Endothelial cell (in vitro differentiated cells): ENCODE measurements at regions not wholly inside any gene's neighbourhood (a gene's known extent, or its start where the extent isn't known, plus 50 kb on each side); places are given as distances from the start of the nearest gene placed in this dataset. TPM values are rescaled to one million over a fixed set of nuclear protein-coding genes. Genes with fewer than 3 reads are reported as not detected.

Experiments
- DNase-seq: peaks from one replicate; pipeline ENCODE4 v3.0.0; 2021; ENCODE audit warnings: low spot score
- H3K27ac Mint-ChIP-seq: one replicate; pipeline ENCODE4 v1.8.0; 2021; ENCODE audit warnings: mixed read lengths, inconsistent platforms; ENCODE audit not compliant: unreplicated experiment
- H3K27me3 Mint-ChIP-seq: one replicate; pipeline ENCODE4 v1.8.0; 2021; ENCODE audit warnings: mild to moderate bottlenecking, moderate library complexity, mixed read lengths, inconsistent platforms; ENCODE audit not compliant: unreplicated experiment
- H3K36me3 Mint-ChIP-seq: one replicate; pipeline ENCODE4 v1.8.0; 2021; ENCODE audit warnings: mild to moderate bottlenecking, low read depth, mixed read lengths, inconsistent platforms; ENCODE audit not compliant: unreplicated experiment
- H3K4me1 Mint-ChIP-seq: one replicate; pipeline ENCODE4 v1.8.0; 2021; ENCODE audit warnings: mild to moderate bottlenecking, mixed read lengths, inconsistent platforms; ENCODE audit not compliant: unreplicated experiment
- H3K4me3 Mint-ChIP-seq: one replicate; pipeline ENCODE4 v1.8.0; 2021; ENCODE audit warnings: mild to moderate bottlenecking, mixed read lengths, inconsistent platforms; ENCODE audit not compliant: unreplicated experiment
- H3K9me3 Mint-ChIP-seq: one replicate; pipeline ENCODE4 v1.8.0; 2021; ENCODE audit warnings: mixed read lengths, inconsistent platforms; ENCODE audit not compliant: unreplicated experiment
- microRNA-seq: library from miRNA; unstranded; fragments of <30 nt; microRNA quantifications from one replicate; pipeline ENCODE4, GENCODE V29; 2020; ENCODE audit not compliant: unreplicated experiment
- TF ChIP-seq, protein P1 (sequence below): fragments of 200-600 bp; sonication (generic); IDR thresholded peaks from one replicate; pipeline ENCODE4 v1.5.0; 2021; ENCODE audit warnings: antibody characterized with exemption; ENCODE audit not compliant: unreplicated experiment

DNA sequence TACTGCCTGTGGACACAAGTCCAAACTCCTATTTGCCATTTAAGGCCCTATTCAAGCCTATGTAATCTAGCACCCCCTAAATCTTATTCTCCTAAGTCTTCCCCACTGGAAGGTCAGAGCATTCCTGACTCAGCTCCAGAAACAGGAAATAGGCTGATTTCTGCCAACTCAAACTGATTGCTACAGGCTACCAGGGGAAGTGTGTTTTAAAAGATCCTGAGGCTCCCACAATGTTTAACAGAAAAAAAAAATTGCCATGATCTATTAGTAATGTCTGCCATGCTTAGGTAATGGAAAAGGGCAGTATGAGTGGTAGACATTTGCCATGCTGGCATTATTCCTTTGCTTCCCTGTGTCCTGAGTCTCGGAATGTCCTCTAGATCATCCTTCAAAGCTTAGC, 65.8 kb upstream of the BRINP1 start:
- Mint-ChIP-seq H3K27ac (no peak overlapping the region), H3K9me3 (no peaks in the 10 kb centered on the region)

GRCh38 chr9:119432428-119432827, 63.2 kb upstream of the BRINP1 start:
- H3K9me3 Mint-ChIP-seq, result no peaks in the 10 kb centered on the region
- H3K27ac Mint-ChIP-seq, result no peak overlapping the region
- peaks cover 12% of the 10 kb centered on the region for H3K4me1 Mint-ChIP-seq
- no peaks in the 10 kb centered on the region for H3K36me3 Mint-ChIP-seq
- H3K4me3 Mint-ChIP-seq, result no peak overlapping the region
- peaks cover 1% of the 10 kb centered on the region for H3K27me3 Mint-ChIP-seq
- no peak for DNase-seq
- TF ChIP-seq, protein P1, sequence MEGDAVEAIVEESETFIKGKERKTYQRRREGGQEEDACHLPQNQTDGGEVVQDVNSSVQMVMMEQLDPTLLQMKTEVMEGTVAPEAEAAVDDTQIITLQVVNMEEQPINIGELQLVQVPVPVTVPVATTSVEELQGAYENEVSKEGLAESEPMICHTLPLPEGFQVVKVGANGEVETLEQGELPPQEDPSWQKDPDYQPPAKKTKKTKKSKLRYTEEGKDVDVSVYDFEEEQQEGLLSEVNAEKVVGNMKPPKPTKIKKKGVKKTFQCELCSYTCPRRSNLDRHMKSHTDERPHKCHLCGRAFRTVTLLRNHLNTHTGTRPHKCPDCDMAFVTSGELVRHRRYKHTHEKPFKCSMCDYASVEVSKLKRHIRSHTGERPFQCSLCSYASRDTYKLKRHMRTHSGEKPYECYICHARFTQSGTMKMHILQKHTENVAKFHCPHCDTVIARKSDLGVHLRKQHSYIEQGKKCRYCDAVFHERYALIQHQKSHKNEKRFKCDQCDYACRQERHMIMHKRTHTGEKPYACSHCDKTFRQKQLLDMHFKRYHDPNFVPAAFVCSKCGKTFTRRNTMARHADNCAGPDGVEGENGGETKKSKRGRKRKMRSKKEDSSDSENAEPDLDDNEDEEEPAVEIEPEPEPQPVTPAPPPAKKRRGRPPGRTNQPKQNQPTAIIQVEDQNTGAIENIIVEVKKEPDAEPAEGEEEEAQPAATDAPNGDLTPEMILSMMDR, result no peak

More for the DNA sequence above, 65.8 kb upstream of the BRINP1 start:
- Mint-ChIP-seq H3K4me3 (no peak overlapping the region), H3K4me1 (peaks cover 12% of the 10 kb centered on the region), H3K36me3 (no peaks in the 10 kb centered on the region), H3K27me3 (peaks cover 1% of the 10 kb centered on the region)
- no peak for DNase-seq
- TF ChIP-seq, protein P1, result no peak

- TF ChIP-seq, protein P1, result no peak
- no peaks in the 10 kb centered on the region for H3K27me3 Mint-ChIP-seq
- H3K36me3 Mint-ChIP-seq, result no peaks in the 10 kb centered on the region
- no peak for DNase-seq
- H3K9me3 Mint-ChIP-seq, result no peaks in the 10 kb centered on the region
- no peak overlapping the region for H3K4me3 Mint-ChIP-seq
- H3K27ac Mint-ChIP-seq, result no peak overlapping the region
- H3K4me1 Mint-ChIP-seq, result peaks cover 4% of the 10 kb centered on the region
These were observed 60.1 kb upstream of the BRINP1 start for GRCh38 chr9:119429302-119429701.

DNA sequence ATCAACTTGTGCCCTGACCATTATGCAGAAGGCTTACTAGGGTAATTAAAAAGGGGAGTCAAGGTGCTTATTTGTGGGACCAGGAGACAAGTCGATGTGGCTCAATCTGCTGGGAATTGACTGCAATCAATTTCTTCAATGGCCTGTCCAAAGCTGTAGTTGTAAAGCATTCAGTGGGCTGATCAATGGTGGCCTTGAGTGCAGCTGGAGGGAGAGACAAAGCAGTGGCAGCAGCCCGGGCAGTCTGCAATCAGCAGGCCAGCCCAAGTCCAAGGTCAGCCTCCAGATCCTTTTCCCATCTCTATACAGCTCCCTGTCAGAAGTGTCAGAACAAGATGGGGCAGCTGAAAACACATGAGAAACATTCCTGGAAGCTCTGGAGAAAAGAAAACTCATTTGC, 51.0 kb upstream of the BRINP1 start:
- TF ChIP-seq, protein P1, result no peak

More for the DNA sequence above, 51.0 kb upstream of the BRINP1 start:
- Mint-ChIP-seq H3K27me3 (no peaks in the 10 kb centered on the region), H3K4me1 (no peaks in the 10 kb centered on the region), H3K4me3 (no peak overlapping the region), H3K9me3 (no peaks in the 10 kb centered on the region), H3K27ac (no peak overlapping the region), H3K36me3 (no peaks in the 10 kb centered on the region)
- DNase-seq, result no peak

Small RNAs in the stretch of these regions (microRNA-seq; reads per million reads assigned to microRNA genes)
- not detected for gene MIR147A
